Coronary artery (tissue), 2 donors: ENCODE measurements at regions not wholly inside any gene's neighbourhood (a gene's known extent, or its start where the extent isn't known, plus 50 kb on each side); places are given as distances from the start of the nearest gene placed in this dataset.

Experiments
- DNase-seq: peaks from one replicate; pipeline ENCODE4 v3.0.0-alpha.2; 2017; ENCODE audit warnings: low spot score
- H3K27ac ChIP-seq, 2 donors: fragments of 200-600 bp; sonication (generic); one replicate each; pipeline ENCODE4 v1.5.1; 2016 to 2019
- H3K4me3 ChIP-seq: fragments of 200-600 bp; sonication (generic); 2 replicates; pipeline ENCODE4 v1.5.1; 2016; ENCODE audit warnings: mild to moderate bottlenecking, moderate library complexity
- TF ChIP-seq, protein P1 (sequence below): fragments of 200-600 bp; sonication (generic); IDR thresholded peaks from one replicate; pipeline ENCODE4 v1.5.1; 2019; ENCODE audit warnings: antibody characterized with exemption

DNA sequence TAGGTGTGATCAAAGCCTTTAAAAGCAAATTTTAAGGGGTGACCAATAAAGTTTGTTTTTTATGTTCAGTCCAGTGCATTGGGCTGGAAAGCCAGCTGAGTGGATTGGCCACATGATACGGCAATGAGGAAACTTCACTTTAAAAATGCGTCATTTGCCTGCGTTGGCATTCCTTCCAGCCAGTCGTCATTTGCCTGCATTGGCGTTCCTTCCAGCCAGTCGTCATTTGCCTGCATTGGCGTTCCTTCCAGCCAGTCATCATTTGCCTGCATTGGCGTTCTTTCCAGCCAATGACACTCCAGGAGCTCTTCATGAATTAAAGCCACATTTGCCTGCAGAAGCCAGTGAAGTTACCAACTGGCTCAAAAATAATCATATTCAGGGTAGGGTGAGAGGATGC lies 378.6 kb downstream of the SMOC2 start:
- Histone ChIP-seq H3K4me3 (no peak overlapping the region), H3K27ac (no peak overlapping the region)
- TF ChIP-seq, protein P1, sequence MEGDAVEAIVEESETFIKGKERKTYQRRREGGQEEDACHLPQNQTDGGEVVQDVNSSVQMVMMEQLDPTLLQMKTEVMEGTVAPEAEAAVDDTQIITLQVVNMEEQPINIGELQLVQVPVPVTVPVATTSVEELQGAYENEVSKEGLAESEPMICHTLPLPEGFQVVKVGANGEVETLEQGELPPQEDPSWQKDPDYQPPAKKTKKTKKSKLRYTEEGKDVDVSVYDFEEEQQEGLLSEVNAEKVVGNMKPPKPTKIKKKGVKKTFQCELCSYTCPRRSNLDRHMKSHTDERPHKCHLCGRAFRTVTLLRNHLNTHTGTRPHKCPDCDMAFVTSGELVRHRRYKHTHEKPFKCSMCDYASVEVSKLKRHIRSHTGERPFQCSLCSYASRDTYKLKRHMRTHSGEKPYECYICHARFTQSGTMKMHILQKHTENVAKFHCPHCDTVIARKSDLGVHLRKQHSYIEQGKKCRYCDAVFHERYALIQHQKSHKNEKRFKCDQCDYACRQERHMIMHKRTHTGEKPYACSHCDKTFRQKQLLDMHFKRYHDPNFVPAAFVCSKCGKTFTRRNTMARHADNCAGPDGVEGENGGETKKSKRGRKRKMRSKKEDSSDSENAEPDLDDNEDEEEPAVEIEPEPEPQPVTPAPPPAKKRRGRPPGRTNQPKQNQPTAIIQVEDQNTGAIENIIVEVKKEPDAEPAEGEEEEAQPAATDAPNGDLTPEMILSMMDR: no peak
- DNase-seq: no peak

DNA sequence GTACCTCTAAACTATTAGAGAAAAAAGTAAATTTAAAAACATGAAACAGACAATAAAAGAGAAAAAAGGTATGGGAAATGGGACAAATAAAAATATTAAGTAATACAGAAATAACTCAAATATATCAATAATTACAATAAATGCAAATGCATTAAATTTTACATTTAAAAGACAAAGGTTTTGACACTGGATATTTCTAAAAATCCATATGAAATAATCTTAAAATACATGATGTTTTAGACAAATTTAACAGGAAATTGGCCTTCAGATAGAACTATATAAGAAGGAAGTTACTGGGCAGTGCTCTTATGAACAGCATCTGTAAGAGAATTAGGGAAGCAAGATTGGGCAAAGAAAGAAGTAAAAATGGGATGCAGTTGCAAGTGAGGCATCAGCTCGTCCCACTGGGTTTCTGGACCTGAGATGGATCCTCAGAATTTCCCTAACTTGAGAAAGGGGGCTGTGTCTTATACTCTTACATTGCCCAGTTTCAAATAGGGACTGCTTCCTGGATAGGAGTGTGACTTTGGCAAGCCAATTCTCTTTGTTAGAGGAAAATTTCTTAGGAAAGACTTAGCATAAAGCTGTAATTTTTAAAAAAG lies 376.7 kb downstream of the SMOC2 start:
- no peak for DNase-seq
- H3K4me3 ChIP-seq: no peak overlapping the region
- TF ChIP-seq, protein P1: no peak
- no peak overlapping the region for H3K27ac ChIP-seq

DNA sequence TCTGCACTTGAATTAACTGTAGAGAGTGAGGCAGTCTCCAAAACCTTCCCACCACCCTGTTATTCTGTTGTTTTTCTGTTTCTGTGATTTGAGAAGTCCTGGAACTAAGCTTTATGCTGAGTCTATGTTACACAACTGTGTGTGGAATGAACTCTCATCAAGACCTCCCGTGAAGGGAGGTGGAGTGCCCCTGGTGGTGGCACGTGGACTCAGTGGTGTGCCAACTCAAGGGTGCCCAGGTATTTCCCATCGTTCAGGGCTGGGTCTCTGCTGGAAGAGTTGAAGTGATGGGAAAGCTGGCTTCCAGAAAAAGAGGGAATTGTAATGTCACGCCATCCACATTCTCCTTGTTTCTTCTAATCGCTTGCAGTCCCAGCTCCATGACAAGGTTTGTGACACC lies 374.2 kb downstream of the SMOC2 start:
- Histone ChIP-seq H3K27ac (no peak overlapping the region), H3K4me3 (no peak overlapping the region)
- no peak for DNase-seq
- TF ChIP-seq, protein P1: no peak

DNA sequence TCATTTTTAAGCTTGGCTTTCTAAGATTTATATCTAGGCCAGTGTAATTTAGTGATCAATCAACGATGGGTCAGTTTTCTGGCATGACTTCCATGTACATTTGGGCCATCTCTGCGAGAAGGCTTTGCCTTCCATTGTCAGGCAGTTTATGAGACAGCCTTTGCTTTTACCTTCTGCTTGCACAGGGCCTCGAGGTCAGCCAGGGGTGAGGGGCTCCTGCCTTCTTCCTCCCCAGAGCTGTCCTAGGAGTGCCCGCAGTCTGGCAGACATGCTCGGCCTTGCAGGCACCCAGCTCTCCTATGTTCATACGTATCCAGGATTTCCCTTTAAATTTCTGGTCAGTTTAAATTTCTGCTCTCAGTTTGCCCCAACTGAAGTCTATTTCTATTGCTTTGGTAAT lies 367.2 kb downstream of the SMOC2 start:
- Histone ChIP-seq H3K4me3 (no peak overlapping the region), H3K27ac (no peak overlapping the region)
- TF ChIP-seq, protein P1: no peak
- DNase-seq: no peak

DNA sequence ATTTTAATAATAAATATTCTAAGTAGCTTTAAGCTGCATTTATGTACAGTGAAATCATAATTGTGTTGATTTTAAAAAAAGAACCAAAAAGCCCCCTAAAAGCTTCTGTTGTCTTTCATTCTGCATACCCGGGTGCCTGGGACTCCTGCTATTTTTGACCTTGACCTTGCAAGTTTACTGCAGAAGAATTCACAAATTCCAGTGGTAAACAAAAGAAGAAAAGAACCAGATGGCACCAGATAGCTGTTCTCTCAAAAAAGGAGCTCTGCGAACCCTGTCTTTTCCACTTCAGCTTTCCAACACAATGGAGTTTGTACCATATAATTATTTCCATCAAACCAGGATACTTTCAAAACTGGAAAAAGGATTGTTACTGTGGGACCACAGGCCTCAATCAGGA lies 363.3 kb downstream of the SMOC2 start:
- H3K4me3 ChIP-seq: no peak overlapping the region
- no peak for DNase-seq
- no peak overlapping the region for H3K27ac ChIP-seq
- TF ChIP-seq, protein P1: no peak

DNA sequence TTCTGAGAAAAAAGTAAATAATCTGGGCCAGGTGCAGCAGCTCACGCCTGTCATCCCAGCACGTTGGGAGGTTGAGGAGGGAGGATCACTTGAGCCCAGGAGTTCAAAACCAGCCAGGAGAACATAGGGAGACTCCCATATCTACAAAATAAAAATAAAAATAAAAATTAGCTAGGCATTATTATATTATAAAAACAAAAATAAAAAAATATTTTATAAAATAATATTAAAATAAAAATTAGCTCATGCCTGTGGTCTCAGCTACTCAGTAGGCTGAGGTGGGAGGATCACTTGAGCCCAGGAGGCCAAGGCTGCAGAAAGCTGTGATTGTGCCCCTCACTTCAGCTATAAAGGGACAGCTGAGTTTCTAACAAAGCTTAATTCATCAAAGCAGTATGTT lies 362.9 kb downstream of the SMOC2 start:
- TF ChIP-seq, protein P1: no peak
- no peak for DNase-seq
- H3K4me3 ChIP-seq: no peak overlapping the region
- H3K27ac ChIP-seq: no peak overlapping the region

DNA sequence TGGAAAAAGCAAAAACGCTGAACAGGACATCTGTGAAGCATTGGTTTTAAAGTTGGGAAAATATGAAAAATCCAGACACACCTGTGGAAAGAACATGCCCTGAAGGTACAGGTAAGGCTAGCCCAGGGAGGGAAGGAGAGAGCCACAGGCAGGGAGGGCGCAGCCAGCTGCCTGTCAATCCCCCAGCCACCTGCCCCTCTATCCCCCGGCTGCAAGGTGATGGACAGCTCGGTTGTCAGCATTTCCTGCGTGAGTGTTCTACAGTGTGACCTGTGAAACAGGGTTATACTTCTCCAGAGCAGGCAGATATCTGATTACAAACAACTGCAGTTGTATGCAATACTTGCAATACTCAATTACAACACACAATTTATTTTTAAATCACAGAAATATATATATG lies 358.1 kb downstream of the SMOC2 start:
- no peak overlapping the region for H3K4me3 ChIP-seq
- H3K27ac ChIP-seq: no peak overlapping the region
- DNase-seq: no peak
- TF ChIP-seq, protein P1: no peak
